GM18511 (cell line): ENCODE measurements at regions not wholly inside any gene's neighbourhood (a gene's known extent, or its start where the extent isn't known, plus 50 kb on each side); places are given as distances from the start of the nearest gene placed in this dataset.
A peak's percentile ranks its signal among the peaks of the same experiment; 100 is the strongest.

Experiments used
- ATAC-seq: cut with Tn5 transposase; IDR thresholded peaks from one replicate; pipeline ENCODE4 v1.9.1; 2021; ENCODE audit warnings: mild to moderate bottlenecking, moderate library complexity; ENCODE audit not compliant: unreplicated experiment

DNA sequence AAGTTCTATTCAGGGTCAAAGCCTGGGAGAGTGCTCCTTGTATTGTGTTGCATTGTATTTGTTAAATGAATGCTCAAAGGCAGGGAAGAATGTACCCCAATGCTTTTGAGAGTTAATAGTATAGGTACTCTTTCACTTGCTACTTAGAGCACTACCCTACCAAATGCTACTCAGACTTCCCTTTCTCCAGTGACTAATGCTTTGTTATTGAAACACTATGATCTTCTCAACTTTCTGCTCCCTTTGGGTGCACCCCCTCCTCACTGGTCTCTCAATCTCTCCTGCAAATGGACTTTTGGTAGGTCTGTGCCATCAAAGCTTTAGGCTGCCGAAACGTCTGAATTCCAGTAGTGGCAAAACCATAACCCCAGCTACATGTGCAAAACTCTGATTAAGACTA lies 177.7 kb upstream of the AHR start:
- ATAC-seq = no peak

DNA sequence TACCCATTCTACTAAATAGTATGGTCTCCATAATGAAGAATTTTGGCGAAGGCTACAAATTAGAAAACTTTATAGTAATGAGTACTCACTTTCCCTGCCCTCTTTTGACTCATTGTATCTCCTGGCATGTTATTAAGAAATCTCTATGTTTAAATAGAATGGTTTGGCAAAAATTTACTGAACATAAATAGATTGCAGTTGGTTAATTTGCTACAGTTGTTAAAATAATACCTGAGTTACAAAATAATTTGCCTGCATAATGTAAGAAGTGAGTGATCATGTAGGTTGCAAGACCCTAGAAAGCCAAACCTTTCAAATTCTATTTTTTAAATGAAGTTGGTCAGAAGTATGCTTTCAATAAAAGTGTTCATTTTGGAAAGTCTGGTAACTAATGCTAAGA lies 176.8 kb upstream of the AHR start:
- ATAC-seq = no peak

DNA sequence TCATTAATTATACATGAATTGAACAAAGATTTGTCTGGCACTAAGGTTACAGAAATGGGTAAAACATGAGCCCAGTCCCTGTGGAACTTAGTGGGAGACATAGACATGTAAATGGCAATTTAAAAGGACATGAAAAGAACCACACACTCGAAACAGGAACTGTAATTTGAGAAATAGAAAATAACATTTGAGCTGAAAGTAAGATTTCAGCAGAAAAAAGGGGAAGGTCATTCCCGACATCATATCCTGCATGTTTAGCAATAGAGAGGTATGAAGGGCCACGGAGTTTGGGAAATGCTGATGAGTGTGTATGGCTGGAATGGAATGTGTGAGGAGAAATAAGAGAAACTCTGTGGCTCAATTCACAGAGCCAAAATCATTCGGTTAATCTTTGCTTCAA lies 175.4 kb upstream of the AHR start:
- peak; percentile 40 for ATAC-seq

DNA sequence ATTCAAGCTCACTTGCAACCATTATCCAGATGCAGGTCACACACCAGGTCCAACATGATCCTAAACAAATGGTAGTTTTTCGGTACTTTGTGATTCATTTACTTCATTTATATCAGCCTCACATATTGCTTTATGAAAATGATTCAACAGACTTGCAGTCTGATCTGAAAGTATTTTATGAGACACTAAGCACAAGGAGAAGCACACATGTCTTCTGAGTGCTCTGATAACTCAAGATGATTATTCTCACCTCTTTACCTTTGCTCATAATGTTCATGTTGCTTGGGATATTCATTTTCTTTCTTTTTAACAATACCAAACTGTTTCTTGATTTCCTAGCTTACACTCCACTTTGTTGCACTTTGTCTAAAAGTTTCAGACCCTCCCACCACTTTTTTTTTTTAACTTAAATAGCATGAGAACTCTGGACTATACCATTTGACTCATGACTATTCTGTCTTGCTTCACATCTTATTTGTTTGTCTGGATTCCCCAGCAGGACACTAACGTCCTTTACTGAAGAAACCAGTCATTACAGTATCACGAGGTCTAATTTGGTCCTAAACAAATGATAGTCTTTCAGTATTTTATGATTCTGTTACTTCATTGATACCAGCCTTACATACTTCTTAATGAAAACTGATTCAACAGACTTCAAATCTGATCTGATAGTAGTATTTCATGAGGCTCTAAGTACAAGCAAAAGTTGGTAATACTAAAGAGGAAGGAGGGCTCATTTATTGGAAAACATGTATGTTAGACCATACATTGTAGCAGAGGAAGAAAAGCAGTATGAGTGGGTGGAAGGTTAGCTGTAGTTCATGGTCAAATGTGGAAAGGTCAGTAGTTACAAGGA lies 171.8 kb upstream of the AHR start:
- peak; percentile 87 for ATAC-seq

DNA sequence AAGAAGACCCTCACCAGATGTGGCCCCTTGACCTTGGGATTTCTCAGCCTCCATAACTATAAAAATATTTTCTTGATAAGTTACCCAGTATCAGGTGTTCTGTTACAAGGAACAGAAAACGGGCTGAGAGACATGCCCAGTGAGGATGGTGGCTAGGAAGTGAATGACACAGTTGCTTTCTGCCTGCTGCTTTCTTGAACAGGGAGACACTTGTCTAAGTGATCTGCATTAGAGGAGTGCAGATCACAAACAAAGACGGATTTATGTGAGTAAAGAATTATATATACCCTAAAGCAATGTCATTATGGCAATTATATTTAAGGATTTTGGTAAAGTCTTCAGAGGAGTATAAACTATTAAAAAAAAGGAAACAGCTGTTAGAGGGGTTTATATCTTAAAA lies 169.2 kb upstream of the AHR start:
- ATAC-seq = no peak

DNA sequence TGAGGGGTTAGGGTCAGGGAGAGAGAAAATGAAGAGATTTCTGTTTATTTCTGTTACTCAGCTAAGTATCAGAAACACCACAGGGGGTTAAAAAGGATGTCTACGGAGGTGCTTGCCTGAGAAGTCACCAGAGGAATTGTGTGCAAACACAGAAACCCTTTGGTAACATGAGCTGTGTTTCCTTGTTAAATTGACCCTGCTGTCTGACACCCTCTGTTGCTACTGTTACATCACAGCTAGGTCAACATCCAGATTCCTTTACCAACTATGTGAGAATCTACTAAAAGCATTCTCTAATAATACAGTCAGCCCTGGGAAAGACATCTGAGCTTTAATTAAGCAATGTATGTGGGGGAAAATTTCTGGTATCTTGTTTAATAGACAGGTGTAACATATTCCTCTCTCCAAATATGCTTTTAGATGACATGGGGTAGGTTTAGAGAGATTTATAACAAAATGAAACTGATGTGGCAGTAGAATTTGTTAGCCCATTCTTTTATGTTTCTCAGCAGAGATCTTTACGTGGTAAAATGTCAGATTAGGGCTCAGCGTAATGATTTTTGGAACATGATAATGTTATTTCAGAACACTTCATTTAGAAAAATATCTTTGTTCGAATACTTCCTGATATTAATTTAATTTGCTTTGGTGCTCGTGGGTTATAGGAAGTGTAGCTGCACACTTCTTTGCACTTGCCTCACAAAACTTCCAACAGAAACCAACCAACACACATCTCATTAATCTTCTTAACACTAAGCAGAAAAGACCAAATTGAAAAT lies 168.0 kb upstream of the AHR start:
- ATAC-seq = no peak

DNA sequence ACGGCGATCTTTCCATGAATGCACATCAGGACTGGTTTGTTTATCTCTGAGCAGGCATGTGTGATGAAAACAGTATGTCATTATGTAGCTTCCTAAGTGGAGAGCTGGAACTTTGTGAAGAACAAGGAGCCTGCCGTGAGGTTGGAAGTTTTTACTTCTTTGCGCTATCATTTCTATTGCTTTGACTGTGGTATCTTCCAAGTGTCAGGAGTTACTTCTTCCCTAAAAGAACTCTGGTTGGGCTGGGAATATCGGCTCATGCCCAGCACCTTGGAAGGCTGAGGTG lies 167.4 kb upstream of the AHR start:
- no peak for ATAC-seq

DNA sequence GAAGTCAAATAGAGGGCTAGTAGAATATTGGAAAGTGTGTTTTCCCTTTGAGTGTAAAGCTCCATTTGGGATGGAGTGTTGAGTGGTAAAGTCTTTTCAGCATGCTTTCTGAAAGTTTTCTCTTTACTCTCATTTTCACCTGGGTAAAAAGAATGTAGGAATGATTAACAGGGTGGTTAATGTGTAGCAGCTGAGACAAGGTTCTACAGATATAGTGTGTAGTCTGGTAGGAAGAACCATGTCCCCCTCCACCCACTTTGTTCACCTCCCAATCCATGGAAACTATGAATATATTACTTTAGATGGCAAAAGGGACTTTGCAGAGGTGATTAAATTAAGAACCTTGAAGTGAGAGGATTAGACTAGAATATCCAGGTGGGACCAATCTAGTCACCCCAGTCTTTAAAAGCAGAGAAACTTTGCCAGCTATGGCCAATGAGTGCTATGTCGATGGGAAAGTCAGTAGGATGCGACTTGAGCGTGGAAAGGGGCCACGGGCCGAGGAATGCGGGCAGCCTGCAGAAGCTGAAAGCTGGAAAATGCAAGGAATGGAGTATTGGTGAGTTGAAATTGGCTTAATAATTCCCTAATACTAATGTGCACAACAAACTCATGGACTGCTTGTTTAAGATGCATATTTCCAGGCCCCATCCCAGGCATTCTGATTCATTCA lies 166.3 kb upstream of the AHR start:
- peak; percentile 70 for ATAC-seq

DNA sequence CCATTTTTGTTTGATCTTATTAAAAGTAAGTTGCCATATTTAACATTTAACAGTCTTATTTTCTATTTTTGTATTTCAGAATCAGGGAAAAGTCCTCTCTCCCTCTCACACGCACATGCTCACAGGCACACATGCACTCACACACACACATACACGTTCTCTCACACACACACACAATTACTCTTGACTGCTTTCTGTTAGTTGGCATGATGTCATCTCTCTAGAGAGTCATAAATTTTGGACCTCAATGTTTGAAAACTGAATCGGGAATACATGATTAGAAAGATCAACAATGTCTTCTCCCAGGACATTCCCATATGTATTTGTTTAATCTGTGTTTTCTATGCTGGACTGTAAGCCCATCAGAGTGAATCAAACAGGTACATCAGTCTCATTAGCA lies 165.7 kb upstream of the AHR start:
- no peak for ATAC-seq

DNA sequence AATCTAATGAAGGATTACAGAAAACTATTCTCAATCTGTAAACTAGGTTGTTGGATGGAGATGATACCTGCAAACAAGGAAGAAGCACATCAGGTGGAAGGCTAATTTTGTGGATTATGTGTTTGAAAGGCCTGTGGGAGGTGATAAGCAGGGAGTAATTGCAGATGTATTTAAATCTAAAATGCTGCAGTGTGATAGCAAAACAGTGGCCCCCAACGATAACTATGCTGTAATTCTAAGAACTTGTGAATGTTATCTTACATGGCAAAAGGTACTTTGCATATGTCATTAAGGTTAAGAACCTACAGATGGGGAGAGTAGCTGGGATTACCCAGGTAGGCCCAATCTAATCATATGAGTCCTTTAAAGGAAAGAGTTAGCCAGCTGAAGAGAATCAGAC lies 164.5 kb upstream of the AHR start:
- ATAC-seq = no peak

DNA sequence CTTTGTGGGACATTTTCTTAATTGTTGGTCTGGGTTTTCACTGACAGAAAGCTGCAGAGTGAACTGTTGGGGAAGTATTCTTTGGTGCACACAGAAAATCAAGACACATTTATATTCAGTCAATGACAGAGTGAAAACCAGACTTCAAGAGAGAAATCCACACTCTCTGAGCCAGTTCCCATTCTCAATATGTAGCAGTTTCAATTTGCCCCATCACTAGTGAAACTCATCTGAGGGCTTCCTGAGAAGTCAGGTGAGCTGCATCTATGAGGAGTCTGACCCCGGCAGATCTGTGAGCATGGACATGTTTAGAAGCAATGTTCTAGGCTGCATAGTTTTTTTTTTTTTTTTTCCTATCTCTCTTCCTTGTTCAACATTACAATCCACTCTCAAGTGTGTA lies 163.7 kb upstream of the AHR start:
- peak; percentile 91 for ATAC-seq

DNA sequence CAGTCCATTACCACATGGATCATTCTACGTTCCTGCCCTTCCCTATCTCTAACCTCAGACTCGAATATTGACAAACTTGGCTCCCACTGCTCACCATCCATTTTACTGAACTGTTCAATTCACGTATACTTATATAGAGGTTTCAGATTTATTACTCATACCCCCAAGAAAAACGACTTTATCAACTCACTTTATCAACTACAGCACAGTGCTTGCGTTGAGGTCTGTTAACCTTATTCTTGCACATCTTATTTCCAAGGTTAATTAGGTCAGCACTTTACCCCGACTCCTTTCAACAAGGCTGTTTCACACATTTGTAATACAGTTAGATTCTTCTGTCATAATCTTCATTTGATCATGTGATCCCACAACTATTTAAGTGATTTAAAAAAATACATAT lies 162.3 kb upstream of the AHR start:
- ATAC-seq = no peak

DNA sequence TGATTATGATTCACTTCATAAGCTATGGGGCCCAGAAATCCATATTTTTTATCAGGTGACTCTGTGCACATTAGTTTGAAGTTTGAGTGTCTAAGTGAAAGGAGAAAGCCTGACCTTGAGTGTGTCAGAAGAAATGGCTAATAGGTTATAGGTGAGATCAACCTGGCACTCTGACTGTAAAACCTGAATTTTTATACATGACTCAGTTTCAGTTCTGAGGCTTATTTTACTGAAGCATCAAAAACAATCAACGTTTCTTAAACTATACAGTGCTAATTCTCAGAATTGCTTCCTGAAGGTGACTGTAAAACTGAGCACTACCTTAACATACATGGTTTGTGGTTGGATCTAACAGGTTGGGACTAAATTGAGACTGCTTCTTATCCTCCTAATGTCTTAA lies 159.4 kb upstream of the AHR start:
- ATAC-seq = no peak

DNA sequence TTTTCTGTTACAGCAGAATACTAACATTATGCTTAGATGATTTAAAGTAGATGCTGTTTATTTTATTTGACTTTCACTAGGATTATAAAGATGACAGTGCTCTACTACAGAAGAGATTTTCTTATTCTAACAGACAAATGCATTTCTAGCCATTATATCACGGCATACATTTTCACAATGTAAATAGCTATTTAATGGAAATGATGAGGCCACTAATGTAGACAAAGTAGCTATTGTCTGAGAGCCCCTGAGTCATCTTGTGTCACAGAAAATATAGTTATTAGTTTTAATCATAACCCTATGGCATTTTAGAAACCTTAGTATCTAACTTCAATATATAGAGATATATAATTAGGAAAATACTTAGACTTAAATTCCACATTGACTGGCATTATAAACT lies 158.0 kb upstream of the AHR start:
- ATAC-seq = no peak

DNA sequence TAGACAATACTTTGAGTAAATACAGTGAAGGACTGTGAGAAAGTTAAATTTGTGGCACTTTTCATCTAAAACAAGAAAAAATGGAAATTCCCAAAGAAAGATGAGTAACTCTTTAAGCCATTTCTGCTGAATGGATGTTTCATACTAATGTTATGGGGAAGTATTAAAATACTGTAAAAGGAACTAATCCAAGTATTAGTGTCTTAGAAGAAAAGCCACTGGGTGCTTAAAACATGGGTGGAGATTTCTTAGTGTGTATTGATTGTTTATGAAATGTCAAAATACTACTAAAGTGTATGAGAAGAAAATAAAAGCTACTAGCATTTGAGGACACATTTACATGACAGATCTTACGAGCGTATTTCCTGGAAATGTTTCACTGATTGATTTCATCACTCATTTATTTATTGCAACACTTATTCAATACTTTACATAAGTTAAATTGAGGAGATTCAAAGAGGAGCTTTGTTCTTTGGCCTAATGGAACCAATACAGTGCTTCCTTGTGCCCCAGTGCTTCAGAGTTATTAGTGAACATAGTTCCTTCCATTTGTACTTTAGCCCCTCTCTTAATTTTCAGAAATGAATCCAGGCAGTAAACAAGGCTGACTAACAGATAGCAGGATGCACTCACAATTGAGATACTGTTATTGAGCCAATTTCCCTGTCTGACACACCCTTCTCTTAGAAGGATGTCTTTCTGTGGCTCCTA lies 155.5 kb upstream of the AHR start:
- no peak for ATAC-seq

DNA sequence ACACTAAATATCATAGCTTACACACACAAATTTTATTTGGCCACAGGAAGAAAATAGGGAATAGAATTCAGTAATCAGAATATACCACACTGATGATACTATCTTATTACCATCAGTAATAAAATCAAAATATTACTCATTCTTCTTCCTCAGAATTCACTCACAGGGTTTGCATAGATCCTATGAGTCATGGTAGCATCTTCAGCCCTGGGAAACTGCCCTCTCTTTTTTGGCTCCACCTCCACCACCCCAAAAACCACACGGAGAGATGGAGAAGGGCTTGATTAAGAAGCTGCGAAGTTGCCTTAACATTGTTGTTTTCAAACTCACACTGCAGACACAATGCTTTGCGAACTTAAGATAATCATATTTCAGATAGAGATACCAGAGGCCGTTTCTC lies 154.1 kb upstream of the AHR start:
- ATAC-seq = no peak

DNA sequence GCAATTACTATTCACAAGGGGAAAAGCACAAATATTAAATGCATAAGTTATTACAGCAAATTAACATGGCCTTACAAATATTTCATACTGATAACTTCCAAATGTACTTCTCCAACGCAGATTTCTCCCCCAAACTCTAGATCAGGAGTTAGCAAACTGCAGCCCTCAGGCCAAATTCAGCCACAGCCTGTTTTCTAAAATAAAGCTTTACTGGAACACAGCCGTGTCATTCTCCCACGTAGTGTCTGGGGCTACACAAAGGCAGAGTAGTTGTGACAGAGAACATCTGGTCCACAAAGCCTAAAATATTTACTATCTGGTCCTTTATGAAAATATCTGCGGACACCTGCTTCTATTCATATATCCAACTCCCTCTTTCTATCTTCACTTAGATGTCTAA lies 151.8 kb upstream of the AHR start:
- ATAC-seq = no peak

DNA sequence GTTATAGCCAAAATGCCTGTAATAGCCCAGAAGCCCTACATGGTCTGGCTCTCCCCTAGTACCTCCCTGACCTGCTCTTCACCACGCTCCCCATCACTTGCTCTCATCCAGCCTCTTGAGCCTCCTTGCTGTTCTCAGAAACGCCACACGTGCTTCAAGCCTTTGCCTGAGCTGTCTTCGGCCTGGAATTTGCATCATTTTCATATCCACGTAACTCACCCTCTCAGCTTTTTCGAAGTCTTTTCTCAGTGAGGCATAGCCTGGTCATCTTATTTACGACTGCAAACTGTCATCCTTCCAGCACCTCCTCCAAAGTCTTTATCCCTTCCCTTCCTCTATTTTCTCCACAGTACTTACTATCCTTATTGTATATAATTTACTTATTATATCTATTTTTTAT lies 151.0 kb upstream of the AHR start:
- no peak for ATAC-seq

DNA sequence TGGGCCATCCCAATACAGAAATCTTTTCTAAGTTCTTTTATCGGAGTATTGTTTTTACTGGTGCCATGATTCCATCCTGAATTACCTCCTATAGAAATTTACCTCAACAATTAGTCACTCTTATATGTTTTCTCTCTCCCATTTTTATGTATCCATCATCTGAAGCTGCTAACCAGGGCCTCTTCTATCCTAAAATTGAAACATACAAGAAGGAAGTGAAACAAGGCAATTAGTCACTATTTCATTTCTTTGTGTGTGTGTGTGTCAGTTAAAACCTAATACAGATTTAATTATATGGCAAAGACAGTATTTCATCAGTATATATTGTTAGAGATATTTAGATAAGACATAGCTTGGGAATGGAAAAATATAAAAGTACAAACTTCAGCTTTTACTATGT lies 148.4 kb upstream of the AHR start:
- peak; percentile 78 for ATAC-seq

DNA sequence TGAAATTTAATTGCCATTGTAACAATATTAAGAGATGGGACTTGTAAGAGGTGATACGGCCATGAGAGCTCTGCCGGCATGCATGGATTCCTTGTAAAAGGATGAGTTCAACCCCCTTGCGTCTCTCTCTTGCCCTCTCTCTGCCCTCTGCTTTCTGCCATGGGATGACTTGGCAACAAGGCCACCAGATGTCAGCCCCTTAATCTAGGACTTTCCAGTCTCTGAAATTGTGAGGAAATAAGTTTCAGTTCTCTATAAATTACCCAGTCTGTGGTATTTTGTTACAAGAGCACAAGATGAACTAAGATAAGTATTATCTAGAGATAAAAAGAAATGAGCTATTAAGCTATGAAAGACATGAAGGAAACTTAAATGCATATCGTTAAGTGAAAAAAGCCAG lies 145.7 kb upstream of the AHR start:
- peak; percentile 69 for ATAC-seq

DNA sequence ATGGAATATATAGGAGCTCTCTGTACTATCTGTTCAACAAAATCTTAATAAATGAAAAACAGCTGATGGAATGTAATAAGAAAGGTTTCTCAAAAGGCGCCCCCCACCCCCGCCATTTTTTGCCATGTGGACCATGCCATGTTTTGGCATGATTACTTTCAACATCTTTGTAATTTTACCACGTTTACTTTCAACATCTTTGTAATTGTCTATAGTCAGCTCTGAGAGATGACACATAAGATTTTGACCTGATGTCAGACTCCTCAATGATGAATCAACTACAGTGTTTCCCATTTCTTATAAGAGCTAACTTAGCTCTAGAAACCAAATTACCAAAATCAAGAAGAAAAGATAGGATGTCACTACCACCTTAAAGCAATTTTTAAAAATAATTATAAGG lies 144.9 kb upstream of the AHR start:
- ATAC-seq = no peak

DNA sequence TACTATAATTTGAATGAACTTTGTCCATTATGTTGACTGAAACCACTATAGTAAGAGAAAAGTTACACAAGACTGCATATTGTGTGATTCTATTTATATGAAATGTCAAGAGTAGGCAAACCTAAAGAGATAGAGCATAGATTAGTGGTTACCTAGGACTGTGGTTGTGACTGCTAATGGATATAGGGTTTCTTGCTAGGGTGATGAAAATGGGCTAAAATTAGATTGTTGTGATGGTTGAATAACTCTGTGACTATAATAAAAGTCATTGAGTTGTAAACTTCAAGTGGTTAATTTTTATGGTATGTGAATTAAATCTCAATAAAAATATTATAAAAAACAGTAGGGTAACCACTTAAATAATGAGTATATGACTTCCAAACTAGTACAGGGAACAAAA lies 142.9 kb upstream of the AHR start:
- ATAC-seq = no peak
